Liver (tissue), 7 donors: ENCODE measurements at regions not wholly inside any gene's neighbourhood (a gene's known extent, or its start where the extent isn't known, plus 50 kb on each side); places are given as distances from the start of the nearest gene placed in this dataset.

Experiments used
- DNase-seq: peaks from one replicate; pipeline ENCODE4 v3.0.0-alpha.2; 2017; ENCODE audit warnings: low spot score
- H3K27ac ChIP-seq, 2 donors: one replicate each; pipeline ENCODE4 v1.7.0; 2013; ENCODE audit warnings: inconsistent platforms in 2 of 2, low read length in 2 of 2, control low read depth in 1 of 2, low read depth in 1 of 2, mild to moderate bottlenecking in 1 of 2
- H3K27me3 ChIP-seq, 4 donors: one replicate each; pipeline versions ENCODE4 v1.6.1 to v1.7.0; 2013; ENCODE audit warnings: low read length in 3 of 4, inconsistent platforms in 1 of 4, mild to moderate bottlenecking in 1 of 4, moderate library complexity in 1 of 4; ENCODE audit not compliant: control insufficient read depth in 4 of 4, insufficient read depth in 4 of 4
- H3K36me3 ChIP-seq, 4 donors: one replicate each; pipeline versions ENCODE4 v1.6.1 to v1.7.0; 2013; ENCODE audit warnings: low read length in 3 of 4, mild to moderate bottlenecking in 3 of 4, low read depth in 1 of 4, moderate library complexity in 1 of 4; ENCODE audit not compliant: control insufficient read depth in 4 of 4, insufficient read depth in 3 of 4
- H3K4me1 ChIP-seq, 4 donors: one replicate each; pipeline versions ENCODE4 v1.6.1 to v1.7.0; 2013; ENCODE audit warnings: low read length in 3 of 4, mild to moderate bottlenecking in 3 of 4, moderate library complexity in 1 of 4; ENCODE audit not compliant: control insufficient read depth in 4 of 4, insufficient read depth in 4 of 4
- H3K4me3 ChIP-seq, 3 donors: one replicate each; pipeline versions ENCODE4 v1.6.1 to v1.7.0; 2013; ENCODE audit warnings: low read length in 3 of 3, control low read depth in 1 of 3, low read depth in 1 of 3, mild to moderate bottlenecking in 1 of 3
- H3K9ac ChIP-seq, 2 donors: one replicate each; pipeline ENCODE4 v1.7.0; 2013; ENCODE audit warnings: low read length in 2 of 2, mild to moderate bottlenecking in 2 of 2, moderate library complexity in 2 of 2, control low read depth in 1 of 2, low read depth in 1 of 2
- H3K9me3 ChIP-seq, 4 donors: one replicate each; pipeline versions ENCODE4 v1.6.1 to v1.7.0; 2013; ENCODE audit warnings: low read length in 3 of 4; ENCODE audit not compliant: control insufficient read depth in 4 of 4
- ATF3 ChIP-seq: IDR thresholded peaks from 2 replicates; pipeline ENCODE4 v1.6.1; 2016; ENCODE audit warnings: antibody characterized with exemption
- CTCF ChIP-seq: fragments of 150-350 bp; IDR thresholded peaks from 2 replicates; pipeline ENCODE4 v1.5.1; 2017; ENCODE audit warnings: improper control_type of control experiment, low read depth, low read length; ENCODE audit not compliant: missing input control
- EGR1 ChIP-seq, 2 donors: IDR thresholded peaks; 2 replicates each; pipeline ENCODE4 v1.6.1; 2016 to 2018; ENCODE audit warnings: antibody characterized with exemption in 2 of 2, low read depth in 2 of 2
- FOXA1 ChIP-seq: IDR thresholded peaks from 2 replicates; pipeline ENCODE4 v1.6.1; 2016; ENCODE audit warnings: antibody characterized with exemption
- FOXA2 ChIP-seq: IDR thresholded peaks from 2 replicates; pipeline ENCODE4 v1.6.1; 2016; ENCODE audit warnings: antibody characterized with exemption
- GABPA ChIP-seq, 2 donors: IDR thresholded peaks in 1 of 2; conservative IDR thresholded peaks in 1 of 2; 2 replicates each; pipeline ENCODE4 v1.6.1; 2016; ENCODE audit warnings: antibody characterized with exemption in 2 of 2, mild to moderate bottlenecking in 1 of 2, moderate library complexity in 1 of 2
- HNF4A ChIP-seq, 2 donors: conservative IDR thresholded peaks; 2 replicates each; pipeline ENCODE4 v1.6.1; 2016; ENCODE audit warnings: antibody characterized with exemption in 2 of 2, mild to moderate bottlenecking in 2 of 2
- HNF4G ChIP-seq: IDR thresholded peaks from 2 replicates; pipeline ENCODE4 v1.6.1; 2016; ENCODE audit warnings: antibody characterized with exemption
- JUND ChIP-seq, 2 donors: IDR thresholded peaks; 2 replicates each; pipeline ENCODE4 v1.6.1; 2016; ENCODE audit warnings: antibody characterized with exemption in 2 of 2
- MAX ChIP-seq: IDR thresholded peaks from 2 replicates; pipeline ENCODE4 v1.6.1; 2016; ENCODE audit warnings: antibody characterized with exemption
- NR2F2 ChIP-seq: IDR thresholded peaks from 2 replicates; pipeline ENCODE4 v1.6.1; 2016; ENCODE audit warnings: antibody characterized with exemption
- RAD21 ChIP-seq, 2 donors: IDR thresholded peaks; 2 replicates each; pipeline ENCODE4 v1.6.1; 2016; ENCODE audit warnings: antibody characterized with exemption in 2 of 2, mild to moderate bottlenecking in 2 of 2
- REST ChIP-seq: IDR thresholded peaks from 2 replicates; pipeline ENCODE4 v1.6.1; 2016; ENCODE audit warnings: antibody characterized with exemption, mild to moderate bottlenecking
- RXRA ChIP-seq, 2 donors: IDR thresholded peaks; 2 replicates each; pipeline ENCODE4 v1.6.1; 2017 to 2018; ENCODE audit warnings: antibody characterized with exemption in 2 of 2, mild to moderate bottlenecking in 1 of 2
- SP1 ChIP-seq: IDR thresholded peaks from 2 replicates; pipeline ENCODE4 v1.6.1; 2018; ENCODE audit warnings: antibody characterized with exemption, mild to moderate bottlenecking
- YY1 ChIP-seq: IDR thresholded peaks from 2 replicates; pipeline ENCODE4 v1.6.1; 2016; ENCODE audit warnings: antibody characterized with exemption, mild to moderate bottlenecking
- ZBTB33 ChIP-seq: IDR thresholded peaks from 2 replicates; pipeline ENCODE4 v1.6.1; 2016; ENCODE audit warnings: antibody characterized with exemption
- donor health status: healthy.
- donor health status: healthy.
- donor health status: healthy.
- donor health status: healthy.

- peaks cover 0 to 2% (median 0%) of the 10 kb centered on the region in 4 donors for H3K4me1 ChIP-seq
- no peak for DNase-seq
- no peaks in the 10 kb centered on the region for H3K27me3 ChIP-seq
- H3K36me3 ChIP-seq: no peaks in the 10 kb centered on the region
- no peak overlapping the region for H3K9ac ChIP-seq
- H3K27ac ChIP-seq: no peak overlapping the region
- peaks cover 0 to 8% (median 3%) of the 10 kb centered on the region in 4 donors for H3K9me3 ChIP-seq
- no peak overlapping the region for H3K4me3 ChIP-seq
- no peak for TF ChIP-seq RAD21 (IDR thresholded peaks at IDR 0.05)
- no peak for TF ChIP-seq SP1
These were observed 472.9 kb downstream of the ARHGEF28 start for GRCh38 chr5:74098941-74099340.

- Histone ChIP-seq H3K27me3 (no peaks in the 10 kb centered on the region), H3K4me1 (peaks cover 0 to 2% (median 0%) of the 10 kb centered on the region in 4 donors), H3K9ac (no peak overlapping the region), H3K9me3 (peaks cover 0 to 8% (median 3%) of the 10 kb centered on the region in 4 donors), H3K36me3 (no peaks in the 10 kb centered on the region), H3K27ac (no peak overlapping the region), H3K4me3 (no peak overlapping the region)
- DNase-seq: no peak
- TF ChIP-seq FOXA1 (no peak), MAX (no peak), FOXA2 (no peak), JUND (IDR thresholded peaks at IDR 0.05) (no peak), GABPA (IDR thresholded peaks at IDR 0.05 in 1 of 2, conservative IDR thresholded peaks at IDR 0.05 in 1 of 2) (no peak), CTCF (no peak), HNF4G (no peak), YY1 (no peak), ZBTB33 (no peak), EGR1 (IDR thresholded peaks at IDR 0.05; ENCODE audit: low read depth in 2 of 2) (no peak), RAD21 (IDR thresholded peaks at IDR 0.05) (no peak), HNF4A (conservative IDR thresholded peaks at IDR 0.05) (no peak), NR2F2 (no peak), SP1 (no peak), REST (no peak), ATF3 (no peak), RXRA (IDR thresholded peaks at IDR 0.05) (no peak)
These were observed 472.5 kb downstream of the ARHGEF28 start for GRCh38 chr5:74098456-74098855.
